KMS-11 (cell line): ENCODE measurements at regions not wholly inside any gene's neighbourhood (a gene's known extent, or its start where the extent isn't known, plus 50 kb on each side); places are given as distances from the start of the nearest gene placed in this dataset.

Source experiments
- H2AFZ ChIP-seq: fragments of 200-600 bp; sonication (generic); 2 replicates; pipeline ENCODE4 v1.6.1; 2016; ENCODE audit warnings: antibody characterized with exemption, mixed run types, low read depth
- H3K27ac ChIP-seq: fragments of 200-600 bp; sonication (generic); 2 replicates; pipeline ENCODE4 v1.6.1; 2016; ENCODE audit warnings: mild to moderate bottlenecking, mixed run types
- H3K27me3 ChIP-seq: fragments of 200-600 bp; sonication (generic); 2 replicates; pipeline ENCODE4 v1.6.1; 2017; ENCODE audit warnings: mild to moderate bottlenecking, low read depth, mixed run types, moderate library complexity; ENCODE audit not compliant: insufficient read depth
- H3K36me3 ChIP-seq: fragments of 200-600 bp; sonication (generic); 2 replicates; pipeline ENCODE4 v1.6.1; 2017; ENCODE audit warnings: mild to moderate bottlenecking, mixed run types; ENCODE audit not compliant: insufficient read depth
- H3K4me1 ChIP-seq: fragments of 200-600 bp; sonication (generic); 2 replicates; pipeline ENCODE4 v1.6.1; 2016; ENCODE audit warnings: mild to moderate bottlenecking, low read depth, mixed run types; ENCODE audit not compliant: poor library complexity, severe bottlenecking
- H3K4me2 ChIP-seq: fragments of 200-600 bp; sonication (generic); 2 replicates; pipeline ENCODE4 v1.7.0; 2016; ENCODE audit warnings: mild to moderate bottlenecking, mixed run types
- H3K4me3 ChIP-seq: fragments of 200-600 bp; sonication (generic); IDR thresholded peaks from 2 replicates; pipeline ENCODE4 v1.6.1; 2017; ENCODE audit warnings: low read depth, low read length, mixed read lengths; ENCODE audit not compliant: insufficient read depth
- H3K79me2 ChIP-seq: fragments of 200-600 bp; sonication (generic); 2 replicates; pipeline ENCODE4 v1.6.1; 2016; ENCODE audit warnings: low read depth, mixed run types; ENCODE audit not compliant: insufficient read depth
- H3K9ac ChIP-seq: fragments of 200-600 bp; sonication (generic); 2 replicates; pipeline ENCODE4 v1.6.1; 2016; ENCODE audit warnings: mild to moderate bottlenecking, mixed run types
- H4K20me1 ChIP-seq: fragments of 200-600 bp; sonication (generic); 2 replicates; pipeline ENCODE4 v1.6.1; 2016; ENCODE audit warnings: mild to moderate bottlenecking, mixed run types; ENCODE audit not compliant: insufficient read depth
- CTCF ChIP-seq: fragments of 200-600 bp; sonication (generic); conservative IDR thresholded peaks from 2 replicates; pipeline ENCODE4 v1.6.1; 2017; ENCODE audit warnings: low read depth, mild to moderate bottlenecking, antibody characterized with exemption, low read length, moderate library complexity, mixed read lengths

GRCh38 chr4:59814402-59815010 lies 1385.6 kb upstream of the ADGRL3 start:
- H3K4me2 ChIP-seq = no peak overlapping the region
- no peak overlapping the region for H2AFZ ChIP-seq
- H4K20me1 ChIP-seq = no peaks in the 10 kb centered on the region
- H3K36me3 ChIP-seq = no peaks in the 10 kb centered on the region
- H3K4me3 ChIP-seq = no peak overlapping the region
- no peak for TF ChIP-seq CTCF
- no peaks in the 10 kb centered on the region for H3K79me2 ChIP-seq
- no peak overlapping the region for H3K9ac ChIP-seq
- no peak overlapping the region for H3K27ac ChIP-seq
- peaks cover 6% of the 10 kb centered on the region for H3K4me1 ChIP-seq
- H3K27me3 ChIP-seq = no peaks in the 10 kb centered on the region

- Histone ChIP-seq H3K9ac (peak overlapping the region; percentile 31; the same call in 1 of the 2 replicates), H3K4me1 (peaks cover 6% of the 10 kb centered on the region), H3K36me3 (no peaks in the 10 kb centered on the region), H2AFZ (peak overlapping the region; percentile 70), H3K27me3 (no peaks in the 10 kb centered on the region), H3K79me2 (no peaks in the 10 kb centered on the region), H3K27ac (peak overlapping the region; percentile 29; the same call in 1 of the 2 replicates), H3K4me2 (peak overlapping the region; percentile 61), H3K4me3 (peak overlapping the region; percentile 34), H4K20me1 (no peaks in the 10 kb centered on the region)
- TF ChIP-seq CTCF = no peak
Observed at GRCh38 chr4:59818656-59819055, 1381.5 kb upstream of the ADGRL3 start.

- no peak overlapping the region for H3K27ac ChIP-seq
- H3K4me1 ChIP-seq = peaks cover 2% of the 10 kb centered on the region
- no peaks in the 10 kb centered on the region for H4K20me1 ChIP-seq
- H3K4me2 ChIP-seq = no peak overlapping the region
- no peak overlapping the region for H2AFZ ChIP-seq
- no peaks in the 10 kb centered on the region for H3K27me3 ChIP-seq
- no peak overlapping the region for H3K4me3 ChIP-seq
- no peaks in the 10 kb centered on the region for H3K79me2 ChIP-seq
- H3K36me3 ChIP-seq = no peaks in the 10 kb centered on the region
- H3K9ac ChIP-seq = no peak overlapping the region
- TF ChIP-seq CTCF = no peak
Observed at GRCh38 chr4:59823311-59823710, 1376.8 kb upstream of the ADGRL3 start.

DNA sequence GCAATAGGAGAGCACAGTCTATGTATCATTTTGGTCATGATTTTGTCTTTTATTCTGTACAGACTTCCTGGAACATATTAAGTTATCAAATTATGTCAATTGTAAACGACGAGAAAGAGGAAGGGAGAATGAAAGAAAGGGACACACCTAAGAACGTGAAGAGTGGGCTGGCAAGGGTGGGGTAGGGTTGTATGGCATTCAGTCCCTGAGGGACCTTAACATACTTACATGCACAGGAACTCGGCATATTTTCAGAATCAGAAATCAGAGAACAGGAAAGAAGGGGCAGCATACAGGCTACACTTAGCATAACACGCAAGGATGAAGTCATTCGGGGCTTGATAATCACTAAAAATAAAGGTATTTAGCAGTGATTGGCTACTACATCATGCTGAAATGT lies 1375.0 kb upstream of the ADGRL3 start:
- H3K4me1 ChIP-seq = no peaks in the 10 kb centered on the region
- no peak for TF ChIP-seq CTCF
- no peak overlapping the region for H3K4me2 ChIP-seq
- no peaks in the 10 kb centered on the region for H3K27me3 ChIP-seq
- H3K79me2 ChIP-seq = no peaks in the 10 kb centered on the region
- no peaks in the 10 kb centered on the region for H4K20me1 ChIP-seq
- H3K9ac ChIP-seq = no peak overlapping the region
- H3K27ac ChIP-seq = no peak overlapping the region
- H3K4me3 ChIP-seq = no peak overlapping the region
- no peaks in the 10 kb centered on the region for H3K36me3 ChIP-seq
- no peak overlapping the region for H2AFZ ChIP-seq
